HG02852 (cell line): ENCODE measurements at regions not wholly inside any gene's neighbourhood (a gene's known extent, or its start where the extent isn't known, plus 50 kb on each side); places are given as distances from the start of the nearest gene placed in this dataset.
"Not testable (repeated sequence)": the region's sequence is repeated elsewhere in the genome, so short reads cannot be mapped to it uniquely, and the experiment has no call there.

ENCODE experiments used
- ATAC-seq: cut with Tn5 transposase; IDR thresholded peaks from one replicate; pipeline ENCODE4 v1.9.1; 2021; ENCODE audit warnings: mild to moderate bottlenecking, moderate library complexity; ENCODE audit not compliant: unreplicated experiment

DNA sequence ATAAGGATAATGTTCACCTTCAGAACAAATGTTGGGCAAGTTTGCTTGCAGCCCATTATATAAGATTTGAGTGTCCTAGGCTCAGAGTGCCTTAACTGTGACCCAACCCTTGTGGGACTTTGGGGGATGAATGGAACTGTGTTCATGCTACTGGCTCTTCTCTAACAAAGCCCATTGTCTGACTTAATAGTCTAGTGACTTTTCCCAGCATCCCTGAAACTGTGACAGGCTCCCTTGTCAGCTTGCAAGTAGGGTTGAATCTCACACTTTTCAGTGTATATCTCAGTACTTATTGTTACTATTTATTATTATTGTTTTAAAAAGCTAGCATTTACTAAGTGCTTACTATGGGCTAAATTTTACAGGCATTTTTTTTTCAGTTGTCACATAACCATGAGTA lies 1488.2 kb downstream of the KHDRBS2 start:
- ATAC-seq: not testable (repeated sequence)

GRCh38 chr6:60789601-60790000 lies 1496.4 kb downstream of the KHDRBS2 start:
- not testable (repeated sequence) for ATAC-seq

DNA sequence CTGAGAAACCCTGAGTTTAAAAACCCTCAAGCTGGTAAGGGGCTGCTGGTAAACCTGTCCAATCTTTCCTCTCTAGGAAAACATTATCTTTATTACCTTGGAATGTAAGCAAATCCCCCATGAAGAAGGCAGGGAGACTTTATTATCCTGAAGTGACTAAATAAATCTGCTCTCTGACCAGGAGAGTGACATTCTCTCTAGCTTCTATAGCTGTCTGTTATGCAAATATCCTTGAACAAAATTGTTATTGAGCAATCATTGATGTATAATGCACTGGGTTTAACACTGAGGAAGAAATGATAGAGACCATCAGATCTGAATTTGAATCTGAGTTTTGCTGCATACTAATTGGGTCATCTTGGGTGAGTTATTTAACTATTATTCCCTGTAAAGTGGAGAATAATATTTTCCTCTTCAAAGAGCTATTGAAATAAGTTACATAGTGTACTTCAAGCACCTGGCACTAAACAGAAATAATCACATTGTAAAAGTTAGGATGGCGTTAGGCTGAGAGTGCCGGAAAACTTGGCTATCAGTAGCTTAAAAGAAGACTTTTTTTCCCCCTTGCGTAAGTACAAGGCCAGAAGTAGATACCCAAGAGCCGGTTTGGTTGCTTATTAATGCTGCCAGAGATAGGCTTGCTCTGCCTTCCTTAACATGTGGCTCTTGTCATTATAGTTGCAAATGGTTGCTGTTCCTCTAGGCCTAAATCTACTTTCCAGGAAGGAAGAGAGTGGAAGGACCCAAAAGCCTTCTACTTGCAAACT lies 1503.1 kb downstream of the KHDRBS2 start:
- not testable (repeated sequence) for ATAC-seq

- ATAC-seq: not testable (repeated sequence)
These were observed 1506.4 kb downstream of the KHDRBS2 start for GRCh38 chr6:60779591-60779990.

DNA sequence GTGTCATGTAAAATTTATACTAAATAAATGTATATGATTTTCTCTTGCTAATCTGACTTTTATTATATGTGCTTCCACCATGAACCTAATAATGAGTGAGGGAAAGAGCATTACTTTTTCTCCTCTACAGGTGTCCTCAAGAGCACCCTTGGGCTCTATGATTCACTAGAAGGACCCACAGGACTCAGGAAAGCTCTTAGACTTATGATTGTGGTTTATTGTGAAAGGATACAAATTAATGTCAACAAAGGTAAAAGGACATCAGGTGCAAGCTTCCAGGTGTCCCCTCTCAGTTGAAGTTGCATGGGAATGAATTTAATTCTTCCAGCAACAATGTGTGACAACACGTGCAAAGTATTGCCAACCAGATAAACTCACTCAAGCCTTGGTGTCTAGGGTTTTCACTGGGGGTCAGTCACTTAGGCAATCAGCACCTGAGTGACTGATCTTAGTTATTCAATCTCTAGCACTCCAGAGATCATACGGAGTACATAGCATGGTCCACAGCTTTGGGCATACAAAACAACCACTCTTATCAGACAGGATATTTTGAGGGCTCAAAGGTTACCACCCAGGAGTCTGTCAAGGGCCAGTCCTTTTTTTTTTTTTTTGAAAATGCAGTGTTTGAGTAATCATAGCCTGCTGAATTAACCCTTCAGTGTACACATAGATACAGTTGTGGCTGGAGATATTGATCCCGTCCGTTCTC lies 1518.1 kb downstream of the KHDRBS2 start:
- ATAC-seq: not testable (repeated sequence)

DNA sequence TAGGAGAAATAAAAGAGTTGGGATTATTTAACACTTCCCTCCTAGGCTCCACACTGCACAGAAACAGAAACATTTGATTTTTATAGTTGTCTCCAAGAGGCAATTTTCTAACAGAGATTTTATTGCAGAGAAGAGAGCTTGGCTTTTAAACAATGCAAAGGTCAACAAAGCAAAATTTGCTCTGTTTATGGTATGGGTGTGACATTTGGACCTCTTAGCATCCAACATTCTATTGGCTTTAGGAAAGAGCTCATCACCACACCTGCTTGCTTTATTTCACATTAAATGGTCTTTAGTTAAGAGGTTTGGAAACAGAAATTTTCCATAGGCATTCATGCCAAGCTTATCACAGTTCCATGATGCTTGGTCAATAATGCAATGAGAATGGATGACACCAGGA lies 1520.7 kb downstream of the KHDRBS2 start:
- ATAC-seq: not testable (repeated sequence)

- not testable (repeated sequence) for ATAC-seq
These were observed 1522.5 kb downstream of the KHDRBS2 start for GRCh38 chr6:60763464-60764080.

- ATAC-seq: not testable (repeated sequence)
These were observed 1525.1 kb downstream of the KHDRBS2 start for GRCh38 chr6:60760928-60761327.

- not testable (repeated sequence) for ATAC-seq
These were observed 1526.7 kb downstream of the KHDRBS2 start for GRCh38 chr6:60759149-60759825.

GRCh38 chr6:60758725-60759124 lies 1527.3 kb downstream of the KHDRBS2 start:
- ATAC-seq: not testable (repeated sequence)

DNA sequence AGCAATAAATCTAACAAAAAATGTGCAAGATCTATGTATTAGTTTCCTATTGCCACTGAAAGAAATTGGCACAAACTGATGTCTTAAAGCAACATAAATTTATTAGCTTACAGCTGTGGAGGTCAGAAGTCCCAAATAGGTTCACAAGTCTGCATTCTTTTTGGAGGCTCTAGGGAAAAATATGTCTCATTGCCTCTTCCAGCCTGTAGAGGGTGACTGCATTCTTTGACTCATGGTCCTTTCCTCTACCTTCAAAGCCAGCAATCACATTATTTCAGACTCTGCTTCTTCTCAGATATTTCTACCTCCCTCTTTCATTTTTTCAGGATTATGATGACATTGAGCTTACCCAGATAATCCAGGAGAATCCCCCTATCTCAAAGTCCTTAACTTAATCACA lies 1531.1 kb downstream of the KHDRBS2 start:
- no peak for ATAC-seq

DNA sequence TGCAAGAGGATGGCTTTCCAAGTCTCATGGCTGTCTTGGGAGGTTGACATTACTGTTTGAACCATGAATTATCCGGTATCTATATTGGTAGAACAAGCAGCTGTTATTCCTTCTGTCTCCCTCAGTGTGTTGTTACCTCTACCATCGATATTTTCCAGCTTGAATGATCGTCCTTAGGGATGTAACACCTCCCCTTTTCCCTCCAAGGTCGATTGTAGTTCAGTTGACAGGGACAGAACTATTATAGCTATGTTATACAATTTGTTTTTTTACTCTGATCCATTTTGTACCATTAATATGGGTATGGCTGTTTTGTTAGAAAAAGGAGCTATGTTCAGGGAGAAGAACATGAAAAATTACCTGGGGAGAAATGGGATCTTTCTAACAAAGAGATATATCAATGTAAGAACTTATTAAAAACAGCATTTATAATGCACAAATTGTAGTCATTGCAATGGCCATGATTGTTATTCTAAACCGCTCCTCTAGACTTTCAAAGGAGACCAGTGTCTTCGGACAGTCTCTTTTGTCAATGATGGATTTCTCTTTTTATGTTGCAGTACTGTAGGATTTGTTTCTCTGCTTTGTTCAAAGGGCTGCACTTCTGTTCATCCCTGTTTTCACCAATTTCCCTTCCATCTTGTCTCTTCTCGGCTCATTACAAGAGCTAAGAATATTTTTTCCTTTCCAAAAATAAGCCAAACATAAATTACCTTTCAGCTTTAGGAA lies 1535.5 kb downstream of the KHDRBS2 start:
- ATAC-seq: not testable (repeated sequence)

GRCh38 chr6:60747765-60748556 lies 1538.1 kb downstream of the KHDRBS2 start:
- not testable (repeated sequence) for ATAC-seq

DNA sequence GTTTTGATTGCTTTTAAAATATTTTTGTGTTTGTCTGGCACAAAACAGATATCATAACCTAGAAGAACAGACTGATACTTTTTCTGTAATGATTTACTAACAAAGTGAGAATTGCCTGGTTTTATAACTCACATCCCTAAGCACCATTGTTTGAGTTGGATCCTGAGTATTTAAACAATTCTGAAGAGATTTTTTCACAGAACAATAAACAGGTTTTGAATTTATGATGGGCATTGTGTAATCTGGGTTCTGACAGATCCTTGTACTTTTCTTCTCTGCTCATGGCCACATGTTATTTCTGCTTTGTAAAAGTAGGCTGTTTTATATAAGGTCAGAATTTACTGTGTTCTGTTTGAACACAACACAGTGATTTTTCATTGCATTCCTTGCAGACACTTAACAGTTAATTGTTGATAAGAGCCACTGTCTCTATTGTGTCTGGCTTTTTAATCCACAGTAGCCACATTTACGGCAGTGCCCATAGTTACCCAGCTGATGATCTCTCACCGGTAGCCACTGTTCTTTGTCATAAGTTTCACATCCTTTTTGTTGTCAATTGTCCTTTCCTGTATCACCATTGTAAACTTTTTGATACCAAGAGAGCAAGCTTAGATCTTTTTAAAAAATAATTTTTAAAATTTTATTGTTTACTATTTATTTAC lies 1548.1 kb downstream of the KHDRBS2 start:
- not testable (repeated sequence) for ATAC-seq

DNA sequence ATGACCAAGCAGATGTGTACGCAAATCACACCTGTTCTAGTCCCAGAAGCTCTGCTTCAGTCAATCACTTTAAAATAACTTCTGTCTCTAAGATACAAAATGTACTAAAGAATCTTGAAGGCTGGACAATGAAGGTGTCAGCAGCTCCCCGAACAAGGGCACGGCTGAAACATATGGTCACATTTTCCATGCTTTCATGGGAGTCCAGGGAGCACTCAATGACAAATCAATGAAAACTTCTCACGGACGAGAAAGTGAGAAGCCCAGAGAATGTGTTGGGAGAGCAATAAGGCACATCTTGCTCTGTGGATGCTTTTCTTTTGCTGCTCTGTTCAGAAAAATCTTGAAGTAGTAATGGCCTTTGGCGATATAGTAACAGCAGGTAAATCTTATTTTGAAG lies 1548.7 kb downstream of the KHDRBS2 start:
- ATAC-seq: not testable (repeated sequence)

- ATAC-seq: not testable (repeated sequence)
These were observed 1562.1 kb downstream of the KHDRBS2 start for GRCh38 chr6:60723935-60724334.

- no peak for ATAC-seq
These were observed 1590.8 kb downstream of the KHDRBS2 start for GRCh38 chr6:60695232-60695631.

DNA sequence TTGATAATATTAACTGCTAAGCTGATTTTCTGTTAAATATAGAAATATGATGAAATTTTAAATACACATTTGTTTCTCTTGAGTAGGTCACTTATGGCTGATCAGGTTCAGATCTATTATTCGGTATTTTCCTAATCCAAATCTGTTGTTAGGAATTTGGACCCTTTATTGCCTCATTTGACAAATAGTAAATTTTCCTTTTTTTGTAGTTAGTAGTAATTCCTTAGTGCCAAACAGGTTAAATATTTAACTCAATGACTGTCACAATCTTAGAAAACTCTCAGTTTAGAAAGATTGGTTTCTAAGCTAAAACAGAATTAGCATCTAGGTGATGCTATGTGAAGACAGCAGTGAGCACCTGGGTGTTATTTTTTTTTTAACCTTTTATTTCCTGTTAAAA lies 1598.9 kb downstream of the KHDRBS2 start:
- no peak for ATAC-seq

DNA sequence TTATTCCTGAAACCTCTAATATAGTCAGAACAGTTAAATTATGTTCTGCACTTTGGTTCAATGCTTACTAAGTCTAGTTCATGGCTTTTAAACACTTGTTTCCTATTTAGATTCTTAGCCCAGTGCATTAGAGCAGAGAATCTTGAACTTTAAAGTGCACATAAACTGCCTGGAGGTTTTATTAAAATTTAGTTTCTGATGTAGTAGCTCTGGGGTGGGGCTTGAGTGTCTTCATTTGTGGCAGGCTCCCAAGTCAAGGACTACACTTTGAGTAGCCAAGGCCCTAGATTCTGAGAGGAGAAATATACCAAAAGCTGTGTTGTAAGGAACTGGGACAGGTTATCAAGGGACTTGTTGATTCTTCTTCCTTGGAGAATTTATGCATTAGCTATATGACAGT lies 1604.2 kb downstream of the KHDRBS2 start:
- ATAC-seq: no peak
